H1 (cell line): ENCODE measurements at regions not wholly inside any gene's neighbourhood (a gene's known extent, or its start where the extent isn't known, plus 50 kb on each side); places are given as distances from the start of the nearest gene placed in this dataset.

ENCODE experiments used
- ASH2L ChIP-seq: fragments of 200-600, 300-600 bp; sonication (generic); IDR thresholded peaks from one replicate; pipeline ENCODE4 v1.7.1; 2017; ENCODE audit warnings: low read length
- ATF3 ChIP-seq: IDR thresholded peaks from 2 replicates; pipeline ENCODE4 v1.6.1; 2011; ENCODE audit warnings: low read depth, mild to moderate bottlenecking, low read length; ENCODE audit not compliant: insufficient read depth
- CBX8 ChIP-seq: fragments of 300-800, 300-1000 bp; sonication (generic); IDR thresholded peaks from 2 replicates; pipeline ENCODE4 v1.7.1; 2016; ENCODE audit warnings: low read depth, low read length, borderline replicate concordance
- GABPA ChIP-seq: IDR thresholded peaks from 2 replicates; pipeline ENCODE4 v1.6.1; 2011; ENCODE audit warnings: mild to moderate bottlenecking, low read length, moderate library complexity, borderline replicate concordance; ENCODE audit not compliant: insufficient read depth
- HDAC2 ChIP-seq, 2 experiments: fragments of 300-600 bp in 1 of 2; sonication (generic) in 1 of 2; IDR thresholded peaks; 2 replicates each; pipeline ENCODE4 v1.6.1; 2011 to 2012; ENCODE audit warnings: low read depth in 2 of 2, low read length in 2 of 2, mild to moderate bottlenecking in 2 of 2, moderate library complexity in 2 of 2, borderline replicate concordance in 1 of 2, inconsistent platforms in 1 of 2
- POLR2A ChIP-seq, 2 experiments: IDR thresholded peaks; 1 replicate in 1 of 2; 2 replicates in 1 of 2; pipeline ENCODE4 v1.6.1; 2011; ENCODE audit warnings: low read depth in 2 of 2, low read length in 2 of 2, mild to moderate bottlenecking in 2 of 2; ENCODE audit errors: control extremely low read depth in 1 of 2
- RFX5 ChIP-seq: IDR thresholded peaks from 2 replicates; pipeline ENCODE4 v1.6.1; 2011; ENCODE audit warnings: low read depth, low read length, improper control_type of control experiment, borderline replicate concordance
- SP2 ChIP-seq: IDR thresholded peaks from 2 replicates; pipeline ENCODE4 v1.6.1; 2012; ENCODE audit warnings: mild to moderate bottlenecking, low read length, inconsistent platforms
- USF2 ChIP-seq: IDR thresholded peaks from 2 replicates; pipeline ENCODE4 v1.6.1; 2011; ENCODE audit warnings: low read length, improper control_type of control experiment
- TF ChIP-seq, protein P1 (sequence below): fragments of 300-600 bp; sonication (generic); IDR thresholded peaks from 2 replicates; pipeline ENCODE4 v1.7.1; 2012; ENCODE audit warnings: low read length, moderate library complexity, mild to moderate bottlenecking, inconsistent platforms; ENCODE audit not compliant: insufficient replicate concordance

- TF ChIP-seq, protein P1, sequence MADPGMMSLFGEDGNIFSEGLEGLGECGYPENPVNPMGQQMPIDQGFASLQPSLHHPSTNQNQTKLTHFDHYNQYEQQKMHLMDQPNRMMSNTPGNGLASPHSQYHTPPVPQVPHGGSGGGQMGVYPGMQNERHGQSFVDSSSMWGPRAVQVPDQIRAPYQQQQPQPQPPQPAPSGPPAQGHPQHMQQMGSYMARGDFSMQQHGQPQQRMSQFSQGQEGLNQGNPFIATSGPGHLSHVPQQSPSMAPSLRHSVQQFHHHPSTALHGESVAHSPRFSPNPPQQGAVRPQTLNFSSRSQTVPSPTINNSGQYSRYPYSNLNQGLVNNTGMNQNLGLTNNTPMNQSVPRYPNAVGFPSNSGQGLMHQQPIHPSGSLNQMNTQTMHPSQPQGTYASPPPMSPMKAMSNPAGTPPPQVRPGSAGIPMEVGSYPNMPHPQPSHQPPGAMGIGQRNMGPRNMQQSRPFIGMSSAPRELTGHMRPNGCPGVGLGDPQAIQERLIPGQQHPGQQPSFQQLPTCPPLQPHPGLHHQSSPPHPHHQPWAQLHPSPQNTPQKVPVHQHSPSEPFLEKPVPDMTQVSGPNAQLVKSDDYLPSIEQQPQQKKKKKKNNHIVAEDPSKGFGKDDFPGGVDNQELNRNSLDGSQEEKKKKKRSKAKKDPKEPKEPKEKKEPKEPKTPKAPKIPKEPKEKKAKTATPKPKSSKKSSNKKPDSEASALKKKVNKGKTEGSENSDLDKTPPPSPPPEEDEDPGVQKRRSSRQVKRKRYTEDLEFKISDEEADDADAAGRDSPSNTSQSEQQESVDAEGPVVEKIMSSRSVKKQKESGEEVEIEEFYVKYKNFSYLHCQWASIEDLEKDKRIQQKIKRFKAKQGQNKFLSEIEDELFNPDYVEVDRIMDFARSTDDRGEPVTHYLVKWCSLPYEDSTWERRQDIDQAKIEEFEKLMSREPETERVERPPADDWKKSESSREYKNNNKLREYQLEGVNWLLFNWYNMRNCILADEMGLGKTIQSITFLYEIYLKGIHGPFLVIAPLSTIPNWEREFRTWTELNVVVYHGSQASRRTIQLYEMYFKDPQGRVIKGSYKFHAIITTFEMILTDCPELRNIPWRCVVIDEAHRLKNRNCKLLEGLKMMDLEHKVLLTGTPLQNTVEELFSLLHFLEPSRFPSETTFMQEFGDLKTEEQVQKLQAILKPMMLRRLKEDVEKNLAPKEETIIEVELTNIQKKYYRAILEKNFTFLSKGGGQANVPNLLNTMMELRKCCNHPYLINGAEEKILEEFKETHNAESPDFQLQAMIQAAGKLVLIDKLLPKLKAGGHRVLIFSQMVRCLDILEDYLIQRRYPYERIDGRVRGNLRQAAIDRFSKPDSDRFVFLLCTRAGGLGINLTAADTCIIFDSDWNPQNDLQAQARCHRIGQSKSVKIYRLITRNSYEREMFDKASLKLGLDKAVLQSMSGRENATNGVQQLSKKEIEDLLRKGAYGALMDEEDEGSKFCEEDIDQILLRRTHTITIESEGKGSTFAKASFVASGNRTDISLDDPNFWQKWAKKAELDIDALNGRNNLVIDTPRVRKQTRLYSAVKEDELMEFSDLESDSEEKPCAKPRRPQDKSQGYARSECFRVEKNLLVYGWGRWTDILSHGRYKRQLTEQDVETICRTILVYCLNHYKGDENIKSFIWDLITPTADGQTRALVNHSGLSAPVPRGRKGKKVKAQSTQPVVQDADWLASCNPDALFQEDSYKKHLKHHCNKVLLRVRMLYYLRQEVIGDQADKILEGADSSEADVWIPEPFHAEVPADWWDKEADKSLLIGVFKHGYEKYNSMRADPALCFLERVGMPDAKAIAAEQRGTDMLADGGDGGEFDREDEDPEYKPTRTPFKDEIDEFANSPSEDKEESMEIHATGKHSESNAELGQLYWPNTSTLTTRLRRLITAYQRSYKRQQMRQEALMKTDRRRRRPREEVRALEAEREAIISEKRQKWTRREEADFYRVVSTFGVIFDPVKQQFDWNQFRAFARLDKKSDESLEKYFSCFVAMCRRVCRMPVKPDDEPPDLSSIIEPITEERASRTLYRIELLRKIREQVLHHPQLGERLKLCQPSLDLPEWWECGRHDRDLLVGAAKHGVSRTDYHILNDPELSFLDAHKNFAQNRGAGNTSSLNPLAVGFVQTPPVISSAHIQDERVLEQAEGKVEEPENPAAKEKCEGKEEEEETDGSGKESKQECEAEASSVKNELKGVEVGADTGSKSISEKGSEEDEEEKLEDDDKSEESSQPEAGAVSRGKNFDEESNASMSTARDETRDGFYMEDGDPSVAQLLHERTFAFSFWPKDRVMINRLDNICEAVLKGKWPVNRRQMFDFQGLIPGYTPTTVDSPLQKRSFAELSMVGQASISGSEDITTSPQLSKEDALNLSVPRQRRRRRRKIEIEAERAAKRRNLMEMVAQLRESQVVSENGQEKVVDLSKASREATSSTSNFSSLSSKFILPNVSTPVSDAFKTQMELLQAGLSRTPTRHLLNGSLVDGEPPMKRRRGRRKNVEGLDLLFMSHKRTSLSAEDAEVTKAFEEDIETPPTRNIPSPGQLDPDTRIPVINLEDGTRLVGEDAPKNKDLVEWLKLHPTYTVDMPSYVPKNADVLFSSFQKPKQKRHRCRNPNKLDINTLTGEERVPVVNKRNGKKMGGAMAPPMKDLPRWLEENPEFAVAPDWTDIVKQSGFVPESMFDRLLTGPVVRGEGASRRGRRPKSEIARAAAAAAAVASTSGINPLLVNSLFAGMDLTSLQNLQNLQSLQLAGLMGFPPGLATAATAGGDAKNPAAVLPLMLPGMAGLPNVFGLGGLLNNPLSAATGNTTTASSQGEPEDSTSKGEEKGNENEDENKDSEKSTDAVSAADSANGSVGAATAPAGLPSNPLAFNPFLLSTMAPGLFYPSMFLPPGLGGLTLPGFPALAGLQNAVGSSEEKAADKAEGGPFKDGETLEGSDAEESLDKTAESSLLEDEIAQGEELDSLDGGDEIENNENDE: no peak
- no peak for TF ChIP-seq RFX5
- TF ChIP-seq USF2: no peak
- no peak for TF ChIP-seq HDAC2 (IDR thresholded peaks at IDR 0.05; ENCODE audit: borderline replicate concordance in 1 of 2, low read depth in 2 of 2, low read length in 2 of 2)
- TF ChIP-seq ATF3: no peak
- no peak for TF ChIP-seq POLR2A (IDR thresholded peaks at IDR 0.05; ENCODE audit: control extremely low read depth in 1 of 2, low read depth in 2 of 2, low read length in 2 of 2)
- no peak for TF ChIP-seq GABPA
- no peak for TF ChIP-seq CBX8
- TF ChIP-seq SP2: no peak
- TF ChIP-seq ASH2L: no peak
These were observed 82.4 kb upstream of the POU3F1 start (continued) for GRCh38 chr1:38128926-38129453.
